Caco-2 (cell line): ENCODE measurements at regions not wholly inside any gene's neighbourhood (a gene's known extent, or its start where the extent isn't known, plus 50 kb on each side); places are given as distances from the start of the nearest gene placed in this dataset.

Experiments
- BruUV-seq: library from RNA; stranded (reverse); fragments of 400-500 nt; replicated peaks from 2 replicates; lab custom pipeline; 2021; lab: Mats Ljungman, UMichigan
- CTCF ChIA-PET: fragments of 300-600 bp; sonication (Branson Sonifier 250); formaldehyde crosslinking; loops from one replicate; lab custom pipeline; 2022; ENCODE audit warnings: antibody characterized with exemption; lab: Charles Lee
- POLR2A ChIA-PET: fragments of 300-600 bp; sonication (Branson Sonifier 250); formaldehyde crosslinking; loops from one replicate; lab custom pipeline; 2022; ENCODE audit warnings: antibody characterized with exemption; lab: Charles Lee
- DNase-seq, 2 experiments: peaks; one replicate each; pipeline versions ENCODE4 v3.0.0 to v3.0.0-alpha.2; 2020 to 2022
- H3K27me3 ChIP-seq: replicated peaks from 2 replicates; pipeline ENCODE4 v1.6.0; 2011; ENCODE audit warnings: low read length; ENCODE audit not compliant: control insufficient read depth, insufficient read depth
- H3K36me3 ChIP-seq: 2 replicates; pipeline ENCODE4 v1.5.1; 2011; ENCODE audit warnings: low read length; ENCODE audit not compliant: control insufficient read depth, insufficient read depth
- H3K4me1 ChIP-seq: fragments of 250-450 bp; sonication (Bioruptor Pico); 2 replicates; pipeline ENCODE4 v1.5.1; 2020; ENCODE audit warnings: mild to moderate bottlenecking
- H3K4me3 ChIP-seq: 2 replicates; pipeline ENCODE4 v1.5.1; 2011; ENCODE audit warnings: low read depth, mild to moderate bottlenecking, control low read depth, low read length
- H3K9me3 ChIP-seq: fragments of 250-450 bp; sonication (Bioruptor Pico); 2 replicates; pipeline ENCODE4 v1.5.1; 2020; ENCODE audit warnings: mild to moderate bottlenecking, moderate library complexity
- H3K27ac Mint-ChIP-seq: one replicate; pipeline ENCODE4 v1.8.0; 2022; ENCODE audit warnings: mixed read lengths; ENCODE audit not compliant: unreplicated experiment
- H3K27me3 Mint-ChIP-seq: one replicate; pipeline ENCODE4 v1.8.0; 2022; ENCODE audit warnings: mixed read lengths; ENCODE audit not compliant: insufficient read depth, unreplicated experiment
- H3K36me3 Mint-ChIP-seq: one replicate; pipeline ENCODE4 v1.8.0; 2022; ENCODE audit warnings: mild to moderate bottlenecking, mixed read lengths; ENCODE audit not compliant: insufficient read depth, unreplicated experiment
- H3K4me1 Mint-ChIP-seq: one replicate; pipeline ENCODE4 v1.8.0; 2022; ENCODE audit warnings: low read depth, mixed read lengths; ENCODE audit not compliant: unreplicated experiment
- H3K4me3 Mint-ChIP-seq: one replicate; pipeline ENCODE4 v1.8.0; 2022; ENCODE audit warnings: mild to moderate bottlenecking, moderate library complexity, mixed read lengths; ENCODE audit not compliant: unreplicated experiment
- H3K9me3 Mint-ChIP-seq: one replicate; pipeline ENCODE4 v1.8.0; 2022; ENCODE audit warnings: mixed read lengths; ENCODE audit not compliant: unreplicated experiment
- intact Hi-C: fragments of 100-400 bp; cut with micrococcal nuclease; formaldehyde crosslinking; loops from one replicate; pipeline ENCODE4 v1.10.0; 2022; ENCODE audit not compliant: unreplicated experiment
- TF ChIP-seq, protein P1 (sequence below), 2 experiments: fragments of 200-600 bp in 1 of 2; IDR thresholded peaks; 1 replicate in 1 of 2; 2 replicates in 1 of 2; pipeline versions ENCODE4 v1.5.1 to v1.8.0; 2011 to 2022; ENCODE audit warnings: antibody characterized with exemption in 1 of 2, control low read depth in 1 of 2, inconsistent platforms in 1 of 2, low read depth in 1 of 2, low read length in 1 of 2, mild to moderate bottlenecking in 1 of 2, moderate library complexity in 1 of 2; ENCODE audit not compliant: insufficient read depth in 1 of 2, severe bottlenecking in 1 of 2, unreplicated experiment in 1 of 2

DNA sequence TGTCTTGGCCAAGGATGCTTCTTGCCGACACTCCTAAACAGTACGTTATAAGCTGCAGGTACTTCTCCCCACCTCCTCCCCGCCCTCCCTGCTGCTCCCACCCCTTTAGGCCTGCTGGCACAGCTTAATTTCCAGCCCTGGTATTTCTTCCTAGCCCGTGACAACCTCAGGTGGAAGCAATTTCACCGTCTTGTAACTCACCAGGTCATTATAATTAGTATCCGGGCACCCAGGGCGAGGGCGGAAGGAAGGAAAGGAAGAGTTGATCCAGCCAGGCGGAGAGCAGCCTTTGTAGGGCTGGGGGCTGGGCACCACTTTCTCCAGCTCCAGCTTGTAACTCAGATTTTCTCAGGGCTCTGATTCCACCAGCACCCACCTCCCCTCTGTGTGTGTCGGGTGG is 153.5 kb upstream of the CSF3R start:
- H3K4me3 Mint-ChIP-seq, result no peak overlapping the region
- no peaks in the 10 kb centered on the region for H3K36me3 Mint-ChIP-seq
- Histone ChIP-seq H3K27me3 (no peaks in the 10 kb centered on the region), H3K4me3 (no peak overlapping the region), H3K9me3 (no peaks in the 10 kb centered on the region), H3K36me3 (no peaks in the 10 kb centered on the region), H3K4me1 (no peaks in the 10 kb centered on the region)
- ChIA-PET CTCF (interaction anchor here (0.7 kb wide), 1 partner anchor 939 kb away, joined by 6 read pairs; no protein-coding TSS in a partner anchor), POLR2A (no interaction called here)
- no TSS peak for BruUV-seq
- H3K27ac Mint-ChIP-seq, result no peak overlapping the region
- TF ChIP-seq, protein P1, sequence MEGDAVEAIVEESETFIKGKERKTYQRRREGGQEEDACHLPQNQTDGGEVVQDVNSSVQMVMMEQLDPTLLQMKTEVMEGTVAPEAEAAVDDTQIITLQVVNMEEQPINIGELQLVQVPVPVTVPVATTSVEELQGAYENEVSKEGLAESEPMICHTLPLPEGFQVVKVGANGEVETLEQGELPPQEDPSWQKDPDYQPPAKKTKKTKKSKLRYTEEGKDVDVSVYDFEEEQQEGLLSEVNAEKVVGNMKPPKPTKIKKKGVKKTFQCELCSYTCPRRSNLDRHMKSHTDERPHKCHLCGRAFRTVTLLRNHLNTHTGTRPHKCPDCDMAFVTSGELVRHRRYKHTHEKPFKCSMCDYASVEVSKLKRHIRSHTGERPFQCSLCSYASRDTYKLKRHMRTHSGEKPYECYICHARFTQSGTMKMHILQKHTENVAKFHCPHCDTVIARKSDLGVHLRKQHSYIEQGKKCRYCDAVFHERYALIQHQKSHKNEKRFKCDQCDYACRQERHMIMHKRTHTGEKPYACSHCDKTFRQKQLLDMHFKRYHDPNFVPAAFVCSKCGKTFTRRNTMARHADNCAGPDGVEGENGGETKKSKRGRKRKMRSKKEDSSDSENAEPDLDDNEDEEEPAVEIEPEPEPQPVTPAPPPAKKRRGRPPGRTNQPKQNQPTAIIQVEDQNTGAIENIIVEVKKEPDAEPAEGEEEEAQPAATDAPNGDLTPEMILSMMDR (IDR thresholded peaks at IDR 0.05; ENCODE audit: insufficient read depth in 1 of 2, low read depth in 1 of 2, low read length in 1 of 2, severe bottlenecking in 1 of 2, unreplicated experiment in 1 of 2), result no peak
- H3K9me3 Mint-ChIP-seq, result no peaks in the 10 kb centered on the region
- intact Hi-C loops, result no loop called here
- no peaks in the 10 kb centered on the region for H3K4me1 Mint-ChIP-seq
- no peak for DNase-seq
- peaks cover 20% of the 10 kb centered on the region for H3K27me3 Mint-ChIP-seq

DNA sequence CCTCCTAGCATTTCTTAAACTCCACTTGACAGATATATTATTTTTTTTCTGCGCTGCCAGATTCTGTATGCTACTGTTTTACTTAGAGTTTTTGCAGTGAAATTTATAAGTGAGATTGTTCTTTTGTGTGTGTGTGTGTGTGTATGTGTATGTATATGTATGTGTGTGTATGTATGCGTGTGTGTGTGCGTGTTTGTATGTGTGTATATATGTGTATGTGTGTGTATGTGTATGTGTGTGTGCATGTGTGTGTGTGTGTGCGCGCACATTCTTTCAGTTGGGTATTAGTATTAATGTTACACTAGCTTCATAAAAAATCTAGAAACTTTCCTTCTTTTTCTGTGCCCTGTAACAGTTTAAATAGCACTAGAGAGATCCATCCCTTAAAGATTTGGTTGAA is 152.6 kb upstream of the CSF3R start:
- BruUV-seq, result no TSS peak
- Histone ChIP-seq H3K4me1 (no peaks in the 10 kb centered on the region), H3K4me3 (no peak overlapping the region), H3K9me3 (no peaks in the 10 kb centered on the region), H3K27me3 (no peaks in the 10 kb centered on the region), H3K36me3 (no peaks in the 10 kb centered on the region)
- Mint-ChIP-seq H3K4me3 (no peak overlapping the region), H3K27me3 (peaks cover 17% of the 10 kb centered on the region), H3K36me3 (no peaks in the 10 kb centered on the region), H3K4me1 (no peaks in the 10 kb centered on the region), H3K9me3 (no peaks in the 10 kb centered on the region), H3K27ac (no peak overlapping the region)
- POLR2A ChIA-PET, result no interaction called here
- intact Hi-C loops, result no loop called here
- TF ChIP-seq, protein P1 (IDR thresholded peaks at IDR 0.05; ENCODE audit: insufficient read depth in 1 of 2, low read depth in 1 of 2, low read length in 1 of 2, severe bottlenecking in 1 of 2, unreplicated experiment in 1 of 2), result no peak
- CTCF ChIA-PET, result interaction anchor here (0.6 kb wide), 1 partner anchor 1028 kb away, joined by 3 read pairs; no protein-coding TSS in a partner anchor
- DNase-seq, result no peak

DNA sequence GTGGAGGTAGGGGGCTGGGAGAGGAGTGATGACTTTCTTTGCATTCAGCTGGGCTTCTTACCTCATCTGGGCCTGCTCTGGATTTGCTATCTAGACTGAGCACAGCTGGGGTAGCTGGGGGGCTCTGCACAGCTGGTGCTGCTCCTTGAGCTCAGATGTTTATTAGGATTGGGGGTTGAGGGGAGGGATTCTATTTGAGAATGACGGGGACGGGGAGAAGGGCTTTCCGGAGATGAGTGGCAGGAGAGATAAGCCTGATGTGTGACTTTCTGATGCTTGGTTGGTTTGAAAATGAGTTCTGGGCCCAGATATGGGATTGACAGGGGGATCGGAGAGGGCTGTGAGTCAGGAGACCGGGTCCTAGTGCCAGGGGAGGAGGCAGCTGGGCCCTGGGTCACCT is 146.1 kb upstream of the CSF3R start:
- ChIA-PET CTCF (no interaction called here), POLR2A (no interaction called here)
- Histone ChIP-seq H3K36me3 (no peaks in the 10 kb centered on the region), H3K4me1 (no peaks in the 10 kb centered on the region), H3K27me3 (no peaks in the 10 kb centered on the region), H3K4me3 (no peak overlapping the region), H3K9me3 (no peaks in the 10 kb centered on the region)
- TF ChIP-seq, protein P1 (IDR thresholded peaks at IDR 0.05; ENCODE audit: insufficient read depth in 1 of 2, low read depth in 1 of 2, low read length in 1 of 2, severe bottlenecking in 1 of 2, unreplicated experiment in 1 of 2), result no peak
- H3K4me3 Mint-ChIP-seq, result no peak overlapping the region
- no TSS peak for BruUV-seq
- H3K27me3 Mint-ChIP-seq, result peaks cover 21% of the 10 kb centered on the region
- no peak for DNase-seq
- H3K36me3 Mint-ChIP-seq, result no peaks in the 10 kb centered on the region
- no peaks in the 10 kb centered on the region for H3K4me1 Mint-ChIP-seq
- no peak overlapping the region for H3K27ac Mint-ChIP-seq
- no peaks in the 10 kb centered on the region for H3K9me3 Mint-ChIP-seq
- intact Hi-C loops, result no loop called here
